LNCAP (cell line): ENCODE measurements at regions not wholly inside any gene's neighbourhood (a gene's known extent, or its start where the extent isn't known, plus 50 kb on each side); places are given as distances from the start of the nearest gene placed in this dataset.

ENCODE experiments used
- TF ChIP-seq, protein P1 (sequence below): fragments of 450-650 bp; IDR thresholded peaks from 2 replicates; pipeline ENCODE4 v1.5.1; 2017; ENCODE audit warnings: mild to moderate bottlenecking

DNA sequence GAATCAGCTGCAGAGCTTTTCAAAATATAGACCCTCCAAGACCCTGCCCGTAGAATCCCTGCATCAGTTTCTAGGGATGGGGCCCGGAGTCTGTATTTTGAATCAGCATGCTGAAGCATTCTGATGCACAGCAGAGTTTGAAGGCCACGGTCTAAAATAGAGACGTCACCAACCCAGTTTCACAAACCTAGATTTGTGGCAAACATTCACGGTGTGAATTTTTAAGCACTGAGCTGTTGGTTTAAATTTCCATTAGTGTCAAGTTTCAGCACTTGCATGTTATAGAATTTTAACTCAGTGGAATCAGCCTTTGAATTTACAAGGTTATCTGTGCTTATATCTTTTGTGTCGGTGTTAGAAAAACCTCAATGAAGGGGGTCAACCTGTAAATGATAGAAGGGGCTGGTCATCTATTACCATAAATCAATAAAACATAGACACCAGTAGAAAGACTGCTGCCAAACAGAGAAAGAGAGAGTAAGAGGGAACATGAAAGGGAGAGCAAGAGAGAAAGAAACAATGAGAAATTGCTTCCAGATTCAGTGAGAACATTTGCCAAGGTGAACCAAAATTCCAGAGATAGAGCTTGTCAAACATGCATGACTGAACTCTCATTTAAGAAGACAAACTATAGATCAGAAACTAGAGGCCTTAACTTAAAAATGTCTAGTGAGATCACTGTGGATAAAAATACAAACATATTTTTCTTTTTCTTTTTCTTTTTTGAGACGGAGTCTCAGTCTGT is 414.9 kb downstream of the ZSWIM6 start:
- TF ChIP-seq, protein P1, sequence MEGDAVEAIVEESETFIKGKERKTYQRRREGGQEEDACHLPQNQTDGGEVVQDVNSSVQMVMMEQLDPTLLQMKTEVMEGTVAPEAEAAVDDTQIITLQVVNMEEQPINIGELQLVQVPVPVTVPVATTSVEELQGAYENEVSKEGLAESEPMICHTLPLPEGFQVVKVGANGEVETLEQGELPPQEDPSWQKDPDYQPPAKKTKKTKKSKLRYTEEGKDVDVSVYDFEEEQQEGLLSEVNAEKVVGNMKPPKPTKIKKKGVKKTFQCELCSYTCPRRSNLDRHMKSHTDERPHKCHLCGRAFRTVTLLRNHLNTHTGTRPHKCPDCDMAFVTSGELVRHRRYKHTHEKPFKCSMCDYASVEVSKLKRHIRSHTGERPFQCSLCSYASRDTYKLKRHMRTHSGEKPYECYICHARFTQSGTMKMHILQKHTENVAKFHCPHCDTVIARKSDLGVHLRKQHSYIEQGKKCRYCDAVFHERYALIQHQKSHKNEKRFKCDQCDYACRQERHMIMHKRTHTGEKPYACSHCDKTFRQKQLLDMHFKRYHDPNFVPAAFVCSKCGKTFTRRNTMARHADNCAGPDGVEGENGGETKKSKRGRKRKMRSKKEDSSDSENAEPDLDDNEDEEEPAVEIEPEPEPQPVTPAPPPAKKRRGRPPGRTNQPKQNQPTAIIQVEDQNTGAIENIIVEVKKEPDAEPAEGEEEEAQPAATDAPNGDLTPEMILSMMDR: no peak

DNA sequence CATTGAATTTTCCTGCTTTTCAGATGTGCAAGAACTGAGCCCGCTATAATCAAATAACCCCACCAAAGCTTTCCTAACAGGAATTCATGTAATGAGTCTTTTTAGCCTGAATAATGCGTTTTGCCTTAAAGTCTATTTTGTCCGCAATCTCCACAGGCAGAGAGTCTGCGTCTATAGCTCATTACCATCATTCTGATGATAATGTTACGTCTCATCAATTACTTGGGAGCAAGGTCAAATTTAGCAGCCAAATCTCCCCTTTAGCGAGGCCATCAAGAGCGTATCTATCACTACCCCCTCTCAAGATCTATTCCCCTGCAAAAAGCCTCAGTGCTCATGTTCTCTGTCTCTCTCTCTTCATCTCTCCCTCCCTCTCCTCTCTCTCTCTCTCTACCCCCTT is 416.1 kb downstream of the ZSWIM6 start:
- TF ChIP-seq, protein P1: no peak

DNA sequence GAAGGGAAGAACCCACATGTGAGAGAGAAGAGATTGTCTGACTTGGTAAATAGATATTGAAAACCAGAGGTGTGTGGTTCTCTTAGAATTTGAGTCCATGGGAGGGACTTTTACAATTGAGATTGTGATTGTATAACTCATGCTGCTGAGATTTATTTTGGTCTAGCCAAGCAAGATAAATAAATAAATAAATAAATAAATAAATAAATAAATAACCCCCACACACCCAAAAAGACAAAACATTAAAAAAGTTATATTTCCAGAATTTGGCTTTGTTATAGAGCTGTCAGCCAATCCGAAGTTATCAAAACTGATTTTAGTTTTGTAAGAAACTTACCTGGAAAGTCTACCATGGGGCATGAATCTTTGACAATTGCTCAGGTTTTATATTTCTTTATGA is 416.6 kb downstream of the ZSWIM6 start:
- TF ChIP-seq, protein P1: no peak

DNA sequence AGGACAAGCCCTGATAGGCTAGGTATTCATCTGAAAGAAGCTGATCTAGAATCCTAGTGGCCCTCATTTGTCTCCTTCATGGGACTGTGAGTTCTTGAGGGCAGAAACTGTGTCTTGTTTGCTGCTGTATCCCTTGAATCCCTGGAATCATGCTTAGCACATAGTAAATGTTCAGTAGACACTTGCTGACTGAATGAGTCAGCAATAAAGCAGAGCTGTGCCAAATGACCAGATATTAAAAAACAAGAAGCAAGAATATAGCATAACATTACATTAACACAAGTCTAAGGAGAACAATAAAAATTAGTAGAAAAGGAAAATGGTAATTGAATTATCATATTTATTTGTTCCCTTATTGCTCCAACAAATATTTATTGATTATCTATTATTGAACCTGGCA is 420.5 kb downstream of the ZSWIM6 start:
- TF ChIP-seq, protein P1: no peak

DNA sequence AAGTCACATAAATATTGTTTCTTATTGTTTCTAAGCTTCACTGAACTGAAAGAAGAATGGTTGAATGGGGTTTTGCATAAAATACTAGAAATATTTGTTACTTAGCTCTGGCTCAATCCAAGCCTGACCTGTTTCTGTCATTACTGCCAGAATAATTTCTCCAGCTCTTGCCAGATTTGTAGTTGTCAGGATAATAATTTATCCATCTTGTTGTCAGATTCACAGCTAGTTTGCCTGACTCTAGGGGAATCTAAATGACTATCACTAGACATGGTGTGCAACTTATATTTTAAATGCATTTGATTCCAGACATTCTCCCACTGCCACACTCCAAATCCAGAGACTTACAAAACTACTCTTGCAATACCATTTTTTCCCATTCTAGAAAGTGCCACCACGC is 422.7 kb downstream of the ZSWIM6 start:
- TF ChIP-seq, protein P1: no peak

DNA sequence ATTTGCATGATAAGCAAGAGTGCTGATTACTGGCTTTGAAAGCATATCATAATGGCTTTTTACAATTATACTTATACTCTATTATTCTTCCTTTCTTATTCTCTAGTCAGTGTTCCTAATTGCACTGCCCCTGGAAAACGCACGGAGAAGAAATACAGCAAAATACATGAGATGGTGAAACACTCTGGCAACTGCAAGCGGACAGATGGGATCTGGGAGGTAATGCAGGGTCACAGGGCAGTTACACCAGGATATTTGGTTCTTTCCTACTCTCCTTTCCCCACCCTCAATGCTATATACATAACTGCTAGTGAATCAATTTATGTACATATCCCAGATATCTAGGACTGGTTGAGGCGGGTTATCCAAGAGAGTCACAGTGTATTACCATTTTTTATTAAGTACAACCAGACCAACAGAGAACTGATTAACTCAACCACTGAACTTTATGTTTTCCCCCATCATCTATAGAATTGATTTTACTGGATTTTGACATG is 423.7 kb downstream of the ZSWIM6 start:
- TF ChIP-seq, protein P1: no peak

DNA sequence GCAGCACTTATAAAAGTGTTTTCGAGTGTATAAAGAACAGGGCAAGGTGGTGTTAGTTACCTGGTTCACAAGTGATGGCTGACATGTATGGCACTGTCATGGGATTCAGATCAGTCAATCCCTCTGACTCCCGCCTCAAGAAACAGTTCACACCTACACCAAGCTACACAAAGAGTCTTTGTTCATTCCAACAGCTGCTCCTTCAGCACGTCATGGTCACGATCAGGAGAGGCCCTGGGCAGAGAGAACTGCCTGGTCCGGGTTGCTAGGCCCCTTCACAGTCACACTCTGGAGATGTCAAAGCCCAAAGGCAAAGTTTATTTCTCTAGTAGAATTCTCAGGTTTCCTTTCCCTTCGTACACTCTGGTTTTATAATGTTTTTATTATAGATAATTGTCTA is 426.7 kb downstream of the ZSWIM6 start:
- TF ChIP-seq, protein P1: no peak
